ENCODE measurements at regions not wholly inside any gene's neighbourhood (a gene's known extent, or its start where the extent isn't known, plus 50 kb on each side); places are given as distances from the start of the nearest gene placed in this dataset.

GRCh38 chr3:25064681-25065080 lies 363.4 kb upstream of the RARB start:
- H4K91ac ChIP-seq (replicated peaks; ENCODE audit: insufficient read length, low read length) = no peak overlapping the region
- no peak overlapping the region for H3K56ac ChIP-seq (replicated peaks; ENCODE audit: insufficient read length, low read depth, low read length)
- H3K4me3 ChIP-seq (ENCODE audit: extremely low read depth in 1 of 4, insufficient read depth in 2 of 4, low read depth in 3 of 4, low read length in 4 of 4) = no peak overlapping the region
- no peak overlapping the region for H3K9ac ChIP-seq (replicated peaks in 1 of 4; ENCODE audit: extremely low read depth in 1 of 4, low read depth in 3 of 4, low read length in 3 of 4)
- CTCF ChIA-PET (ENCODE audit: partially characterized antibody) = interaction anchor here (0.7 to 1.6 kb wide), 3 partner anchors 27 to 31 kb away, joined by 3 to 4 read pairs (median 3); no protein-coding TSS in a partner anchor
- H3K4ac ChIP-seq (replicated peaks; ENCODE audit: insufficient read length, low read depth, low read length) = no peak overlapping the region
- FAIRE-seq = no peak
- no peak overlapping the region for H2AK5ac ChIP-seq (ENCODE audit: low read depth, low read length)
- 0 out of 4 replicates have a peak, but pooled peaks cover 0 to 3% of the 10 kb centered on the region in 2 experiments for H3K9me3 ChIP-seq (ENCODE audit: insufficient read depth in 2 of 2, low read depth in 1 of 2, low read length in 1 of 2)
- peaks cover 0 to 3% (median 2%) of the 10 kb centered on the region in 4 experiments; a peak in 2 of 7 replicates for H3K4me1 ChIP-seq (replicated peaks in 1 of 4; ENCODE audit: control insufficient read depth in 3 of 4, insufficient read depth in 4 of 4, low read length in 3 of 4)
- no peak overlapping the region for H2BK12ac ChIP-seq (ENCODE audit: low read depth, low read length)
- DNase-seq (ENCODE audit: low read depth in 1 of 2, low spot score in 2 of 2) = no peak
- no peak overlapping the region for H3K4me2 ChIP-seq (ENCODE audit: insufficient read depth in 1 of 2, low read depth in 2 of 2, low read length in 2 of 2)
- H4K20me1 ChIP-seq (replicated peaks in 1 of 2; ENCODE audit: control insufficient read depth in 1 of 2, insufficient read depth in 2 of 2, low read length in 2 of 2) = peaks cover 0 to 2% of the 10 kb centered on the region in 2 experiments
- WGBS, 2 experiments (ENCODE audit: extremely low coverage in 1 of 2, insufficient coverage in 1 of 2, insufficient read length in 1 of 2, insufficient replicate concordance in 2 of 2, low coverage in 1 of 2, low lambda C conversion rate in 2 of 2, missing lambda C conversion rate in 1 of 2) = 82% methylated on average over 2 of the region's 2 CpGs; no CpG with 5 or more reads in 1 of the 2 experiments
- no peak overlapping the region for H2BK120ac ChIP-seq (replicated peaks; ENCODE audit: low read depth, low read length)
- H3K23ac ChIP-seq (ENCODE audit: insufficient read length) = no peak overlapping the region
- H3K36me3 ChIP-seq (ENCODE audit: control insufficient read depth in 2 of 4, insufficient read depth in 4 of 4, low read length in 3 of 4) = no peaks in the 10 kb centered on the region
- no peak overlapping the region for H4K5ac ChIP-seq (ENCODE audit: insufficient read length, low read depth, low read length)
- POLR2A ChIA-PET (ENCODE audit: partially characterized antibody) = no interaction called here
- no peak overlapping the region for H4K8ac ChIP-seq (ENCODE audit: extremely low read depth, insufficient read depth, low read length)
- no peaks in the 10 kb centered on the region for H3K79me1 ChIP-seq (ENCODE audit: low read depth, low read length)
- no peak overlapping the region for H3K14ac ChIP-seq (ENCODE audit: insufficient read length)
- H3K23me2 ChIP-seq (ENCODE audit: low read depth, low read length) = no peaks in the 10 kb centered on the region
- H2BK20ac ChIP-seq (ENCODE audit: low read length) = no peak overlapping the region
- H3K27ac ChIP-seq (ENCODE audit: low read depth, low read length) = no peak overlapping the region
- H2BK5ac ChIP-seq (ENCODE audit: low read depth, low read length) = no peak overlapping the region
- H2BK15ac ChIP-seq (ENCODE audit: low read length) = no peak overlapping the region
- H3K79me2 ChIP-seq (ENCODE audit: control insufficient read depth in 1 of 2, insufficient read depth in 2 of 2, low read length in 2 of 2) = no peaks in the 10 kb centered on the region
- H3K18ac ChIP-seq (ENCODE audit: extremely low read depth, low read length) = no peak overlapping the region
- H2AFZ ChIP-seq (ENCODE audit: low read length) = no peak overlapping the region
- no peaks in the 10 kb centered on the region for H3K27me3 ChIP-seq (replicated peaks in 1 of 4; ENCODE audit: control insufficient read depth in 3 of 4, extremely low read depth in 1 of 4, insufficient read depth in 3 of 4, low read length in 3 of 4)
- TF ChIP-seq YY1 (IDR thresholded peaks at IDR 0.05; ENCODE audit: low read depth, low read length) (no peak), RAD21 (IDR thresholded peaks at IDR 0.05 in 1 of 2, conservative IDR thresholded peaks at IDR 0.05 in 1 of 2; ENCODE audit: low read depth in 2 of 2, low read length in 2 of 2) (no peak), JUN (IDR thresholded peaks at IDR 0.05; ENCODE audit: low read depth, low read length) (no peak)

Measured in H1 (cell line).